OCI-LY7 (cell line): ENCODE measurements at regions not wholly inside any gene's neighbourhood (a gene's known extent, or its start where the extent isn't known, plus 50 kb on each side); places are given as distances from the start of the nearest gene placed in this dataset.

ENCODE experiments used
- BruUV-seq: library from RNA; stranded (reverse); fragments of 400-500 nt; replicated peaks from 2 replicates; lab custom pipeline; 2021; lab: Mats Ljungman, UMichigan
- CTCF ChIA-PET: fragments of 300-600 bp; sonication (Branson Sonifier 250); formaldehyde crosslinking; loops from one replicate; lab custom pipeline; 2022; ENCODE audit warnings: antibody characterized with exemption; ENCODE audit not compliant: unreplicated experiment; lab: Charles Lee
- POLR2A ChIA-PET: fragments of 300-600 bp; sonication (Branson Sonifier 250); formaldehyde crosslinking; loops from one replicate; lab custom pipeline; 2022; ENCODE audit warnings: antibody characterized with exemption; lab: Charles Lee
- DNase-seq: peaks from one replicate; pipeline ENCODE4 v3.0.0-alpha.2; 2015; ENCODE audit warnings: low spot score
- H2AFZ ChIP-seq: fragments of 200-600 bp; sonication (generic), shearing (Covaris generic); 2 replicates; pipeline ENCODE4 v1.6.1; 2014; ENCODE audit warnings: mild to moderate bottlenecking, antibody characterized with exemption, low read length, moderate library complexity
- H3K27ac ChIP-seq: fragments of 200-600 bp; sonication (generic); 2 replicates; pipeline ENCODE4 v1.5.1; 2014; ENCODE audit warnings: mixed run types, low read depth, mild to moderate bottlenecking, moderate library complexity, low read length, inconsistent platforms; ENCODE audit not compliant: poor library complexity, severe bottlenecking
- H3K36me3 ChIP-seq: fragments of 200-600 bp; sonication (generic); 2 replicates; pipeline ENCODE4 v1.6.1; 2014; ENCODE audit warnings: mild to moderate bottlenecking, antibody characterized with exemption, low read length, moderate library complexity, mixed read lengths; ENCODE audit not compliant: insufficient read depth
- H3K4me1 ChIP-seq: fragments of 200-600 bp; sonication (generic); 2 replicates; pipeline ENCODE4 v1.5.1; 2014; ENCODE audit warnings: mild to moderate bottlenecking, low read length; ENCODE audit not compliant: insufficient read depth, poor library complexity, severe bottlenecking
- H3K4me2 ChIP-seq: fragments of 200-600 bp; sonication (generic); 2 replicates; pipeline ENCODE4 v1.6.1; 2014; ENCODE audit warnings: mild to moderate bottlenecking, low read length
- H3K4me3 ChIP-seq: fragments of 200-600 bp; sonication (generic); 2 replicates; pipeline ENCODE4 v1.5.1; 2014; ENCODE audit warnings: mild to moderate bottlenecking, low read depth, low read length; ENCODE audit not compliant: poor library complexity, severe bottlenecking
- H3K79me2 ChIP-seq: fragments of 200-600 bp; sonication (generic); 2 replicates; pipeline ENCODE4 v1.6.1; 2016; ENCODE audit warnings: low read depth, mild to moderate bottlenecking, low read length, moderate library complexity, mixed read lengths; ENCODE audit not compliant: insufficient read depth
- H3K9me2 ChIP-seq: fragments of 200-600 bp; sonication (generic); 2 replicates; pipeline ENCODE4 v1.6.1; 2016; ENCODE audit warnings: mild to moderate bottlenecking, low read length, mixed read lengths; ENCODE audit not compliant: insufficient read depth
- H3K9me3 ChIP-seq: fragments of 200-600 bp; sonication (generic); 2 replicates; pipeline ENCODE4 v1.6.1; 2014; ENCODE audit warnings: mild to moderate bottlenecking, mixed run types, low read length, mixed read lengths
- H4K20me1 ChIP-seq: fragments of 200-600 bp; sonication (generic); 2 replicates; pipeline ENCODE4 v1.6.1; 2014; ENCODE audit warnings: mild to moderate bottlenecking, antibody characterized with exemption, low read length, moderate library complexity, mixed read lengths; ENCODE audit not compliant: insufficient read depth
- EZH2phosphoT487 ChIP-seq: fragments of 200-600 bp; sonication (generic); IDR thresholded peaks from 2 replicates; pipeline ENCODE4 v1.6.1; 2018; ENCODE audit warnings: low read depth, borderline replicate concordance, mild to moderate bottlenecking, mixed run types, antibody characterized with exemption, low read length, moderate library complexity, mixed read lengths
- intact Hi-C: fragments of 100-400 bp; cut with micrococcal nuclease; formaldehyde crosslinking; loops from one replicate; pipeline ENCODE4 v1.10.0; 2022; ENCODE audit not compliant: unreplicated experiment
- TF ChIP-seq, protein P1 (sequence below): fragments of 200-600 bp; sonication (generic); conservative IDR thresholded peaks from 2 replicates; pipeline ENCODE4 v1.5.1; 2014; ENCODE audit warnings: mild to moderate bottlenecking, antibody characterized with exemption, low read length, moderate library complexity, mixed read lengths

DNA sequence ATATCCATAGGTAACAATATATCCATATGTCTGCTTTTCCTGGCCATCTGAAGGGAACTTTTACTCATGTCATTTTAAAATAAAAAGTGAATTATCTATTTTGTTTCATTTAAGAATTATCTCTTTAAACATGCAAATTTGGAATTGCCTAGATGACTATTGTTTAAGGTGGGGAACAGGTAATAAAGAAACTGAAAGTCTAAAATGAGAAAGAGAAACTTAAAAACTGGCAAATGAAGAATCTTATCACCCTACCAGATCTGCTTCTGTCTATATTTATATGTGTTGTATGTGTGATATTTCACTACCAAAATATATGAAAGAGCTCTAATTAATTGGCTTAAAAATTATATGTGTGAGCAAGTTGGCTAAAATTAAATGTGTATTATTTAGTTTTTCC, 243.2 kb upstream of the KCNH7 start:
- no peaks in the 10 kb centered on the region for H3K4me1 ChIP-seq
- no peak overlapping the region for H2AFZ ChIP-seq
- no peak overlapping the region for H3K4me3 ChIP-seq
- no peaks in the 10 kb centered on the region for H3K9me2 ChIP-seq
- TF ChIP-seq EZH2phosphoT487: no peak
- TF ChIP-seq, protein P1, sequence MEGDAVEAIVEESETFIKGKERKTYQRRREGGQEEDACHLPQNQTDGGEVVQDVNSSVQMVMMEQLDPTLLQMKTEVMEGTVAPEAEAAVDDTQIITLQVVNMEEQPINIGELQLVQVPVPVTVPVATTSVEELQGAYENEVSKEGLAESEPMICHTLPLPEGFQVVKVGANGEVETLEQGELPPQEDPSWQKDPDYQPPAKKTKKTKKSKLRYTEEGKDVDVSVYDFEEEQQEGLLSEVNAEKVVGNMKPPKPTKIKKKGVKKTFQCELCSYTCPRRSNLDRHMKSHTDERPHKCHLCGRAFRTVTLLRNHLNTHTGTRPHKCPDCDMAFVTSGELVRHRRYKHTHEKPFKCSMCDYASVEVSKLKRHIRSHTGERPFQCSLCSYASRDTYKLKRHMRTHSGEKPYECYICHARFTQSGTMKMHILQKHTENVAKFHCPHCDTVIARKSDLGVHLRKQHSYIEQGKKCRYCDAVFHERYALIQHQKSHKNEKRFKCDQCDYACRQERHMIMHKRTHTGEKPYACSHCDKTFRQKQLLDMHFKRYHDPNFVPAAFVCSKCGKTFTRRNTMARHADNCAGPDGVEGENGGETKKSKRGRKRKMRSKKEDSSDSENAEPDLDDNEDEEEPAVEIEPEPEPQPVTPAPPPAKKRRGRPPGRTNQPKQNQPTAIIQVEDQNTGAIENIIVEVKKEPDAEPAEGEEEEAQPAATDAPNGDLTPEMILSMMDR: no peak
- no peaks in the 10 kb centered on the region for H3K36me3 ChIP-seq
- ChIA-PET CTCF (no interaction called here), POLR2A (no interaction called here)
- H3K4me2 ChIP-seq: no peak overlapping the region
- intact Hi-C loops: no loop called here
- H4K20me1 ChIP-seq: no peaks in the 10 kb centered on the region
- H3K79me2 ChIP-seq: no peaks in the 10 kb centered on the region
- no TSS peak for BruUV-seq
- no peak for DNase-seq
- no peak overlapping the region for H3K27ac ChIP-seq
- 0 out of 2 replicates have a peak, but pooled peaks cover 5% of the 10 kb centered on the region for H3K9me3 ChIP-seq

DNA sequence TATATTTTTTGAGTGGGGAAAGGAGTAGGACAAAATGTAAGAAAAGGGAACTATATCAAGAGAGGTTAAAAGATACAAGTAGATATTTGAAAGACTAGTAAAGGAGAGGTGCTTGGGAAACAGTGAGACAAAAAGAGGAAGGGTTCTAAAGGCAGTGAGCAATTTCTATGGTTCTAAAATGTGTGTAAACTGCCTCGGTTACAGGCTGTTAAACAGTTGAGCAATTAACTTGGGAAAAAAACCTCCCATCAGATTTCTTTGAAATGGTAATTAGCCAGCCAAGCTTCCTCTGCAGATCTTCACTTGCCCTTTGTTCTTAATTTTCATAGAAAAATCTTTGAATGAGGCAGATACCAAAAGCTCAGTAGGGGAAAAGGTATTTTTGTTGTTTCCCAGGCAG, 238.7 kb upstream of the KCNH7 start:
- Histone ChIP-seq H3K4me1 (no peaks in the 10 kb centered on the region), H3K4me3 (no peak overlapping the region), H2AFZ (no peak overlapping the region), H3K4me2 (no peak overlapping the region), H3K79me2 (no peaks in the 10 kb centered on the region), H3K9me2 (no peaks in the 10 kb centered on the region), H3K9me3 (no peaks in the 10 kb centered on the region), H3K36me3 (no peaks in the 10 kb centered on the region), H3K27ac (no peak overlapping the region), H4K20me1 (no peaks in the 10 kb centered on the region)
- no peak for DNase-seq
- ChIA-PET POLR2A (interaction anchor here (0.7 kb wide), 1 partner anchor 1045 kb away, joined by 3 read pairs; no protein-coding TSS in a partner anchor), CTCF (no interaction called here)
- intact Hi-C loops: no loop called here
- TF ChIP-seq EZH2phosphoT487: no peak
- TF ChIP-seq, protein P1: no peak
- BruUV-seq: no TSS peak

DNA sequence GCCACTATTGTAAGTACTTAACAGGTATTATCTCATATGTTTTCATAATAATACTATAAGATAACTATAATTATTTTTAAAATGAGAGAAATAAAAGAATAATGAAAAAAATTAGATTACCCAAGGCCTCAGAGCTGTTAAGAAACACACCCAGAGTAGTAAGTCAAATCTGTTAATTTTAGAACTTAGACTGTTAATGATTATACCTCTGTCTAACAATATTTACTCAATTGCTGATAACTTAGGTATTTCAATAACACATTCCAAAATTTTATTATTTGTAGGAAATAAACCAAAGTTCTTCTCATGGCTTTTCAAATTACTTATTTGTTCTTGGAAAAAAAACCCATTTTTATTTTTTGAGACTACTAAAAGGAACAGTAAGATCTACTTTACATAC, 227.5 kb upstream of the KCNH7 start:
- H2AFZ ChIP-seq: no peak overlapping the region
- H3K36me3 ChIP-seq: no peaks in the 10 kb centered on the region
- CTCF ChIA-PET: no interaction called here
- POLR2A ChIA-PET: no interaction called here
- no peaks in the 10 kb centered on the region for H3K4me1 ChIP-seq
- no peaks in the 10 kb centered on the region for H4K20me1 ChIP-seq
- H3K9me2 ChIP-seq: no peaks in the 10 kb centered on the region
- no peak overlapping the region for H3K4me2 ChIP-seq
- no peak overlapping the region for H3K4me3 ChIP-seq
- H3K79me2 ChIP-seq: no peaks in the 10 kb centered on the region
- no TSS peak for BruUV-seq
- TF ChIP-seq EZH2phosphoT487: no peak
- no peak overlapping the region for H3K27ac ChIP-seq
- intact Hi-C loops: no loop called here
- no peaks in the 10 kb centered on the region for H3K9me3 ChIP-seq
- no peak for DNase-seq
